CD4-positive, alpha-beta memory T cell (primary cell): ENCODE measurements at regions not wholly inside any gene's neighbourhood (a gene's known extent, or its start where the extent isn't known, plus 50 kb on each side); places are given as distances from the start of the nearest gene placed in this dataset.
"Not testable (repeated sequence)": the region's sequence is repeated elsewhere in the genome, so short reads cannot be mapped to it uniquely, and the experiment has no call there.

Experiments used
- CTCF ChIA-PET: fragments of 350-600 bp; sonication (Branson Sonifier 250); formaldehyde crosslinking; loops from one replicate; lab custom pipeline; 2021; ENCODE audit warnings: inconsistent platforms; ENCODE audit not compliant: partially characterized antibody; lab: Charles Lee
- POLR2A ChIA-PET: fragments of 350-600 bp; sonication (Branson Sonifier 250); formaldehyde crosslinking; loops from one replicate; lab custom pipeline; 2021; ENCODE audit not compliant: partially characterized antibody; lab: Charles Lee
- DNase-seq, 5 donors: peaks; one replicate each; pipeline versions ENCODE4 v3.0.0 to v3.0.0-alpha.2; 2020 to 2022; ENCODE audit warnings: mixed read lengths in 1 of 5
- H3K27ac ChIP-seq: one replicate; pipeline ENCODE4 v1.7.0; 2013; ENCODE audit warnings: low read depth, low read length
- H3K27me3 ChIP-seq: 2 replicates; pipeline ENCODE4 v1.7.0; 2013; ENCODE audit warnings: mild to moderate bottlenecking, low read length, moderate library complexity; ENCODE audit not compliant: insufficient read depth
- H3K36me3 ChIP-seq: 2 replicates; pipeline ENCODE4 v1.7.0; 2013; ENCODE audit warnings: mild to moderate bottlenecking, low read length, moderate library complexity; ENCODE audit not compliant: insufficient read depth
- H3K4me1 ChIP-seq: 2 replicates; pipeline ENCODE4 v1.7.0; 2013; ENCODE audit warnings: mild to moderate bottlenecking, low read length, moderate library complexity; ENCODE audit not compliant: insufficient read depth
- H3K4me3 ChIP-seq, 2 donors: one replicate each; pipeline ENCODE4 v1.7.0; 2013; ENCODE audit warnings: low read length in 2 of 2, mild to moderate bottlenecking in 1 of 2
- H3K9me3 ChIP-seq, 2 donors: one replicate each; pipeline ENCODE4 v1.7.0; 2013; ENCODE audit warnings: low read length in 2 of 2, control low read depth in 1 of 2; ENCODE audit not compliant: control insufficient read depth in 1 of 2
- H3K27ac Mint-ChIP-seq, 7 donors: one replicate each; pipeline ENCODE4 v1.8.0; 2020 to 2021; ENCODE audit warnings: mixed read lengths in 7 of 7, mild to moderate bottlenecking in 6 of 7, inconsistent platforms in 3 of 7, moderate library complexity in 3 of 7
- H3K27me3 Mint-ChIP-seq, 2 donors: one replicate each; pipeline ENCODE4 v1.8.0; 2020 to 2021; ENCODE audit warnings: mixed read lengths in 2 of 2
- H3K36me3 Mint-ChIP-seq, 2 donors: one replicate each; pipeline ENCODE4 v1.8.0; 2020 to 2021; ENCODE audit warnings: mixed read lengths in 2 of 2, inconsistent platforms in 1 of 2, mild to moderate bottlenecking in 1 of 2
- H3K4me1 Mint-ChIP-seq, 4 donors: one replicate each; pipeline ENCODE4 v1.8.0; 2020 to 2021; ENCODE audit warnings: mixed read lengths in 4 of 4, mild to moderate bottlenecking in 1 of 4
- H3K4me3 Mint-ChIP-seq, 8 donors: one replicate each; pipeline ENCODE4 v1.8.0; 2020 to 2021; ENCODE audit warnings: mixed read lengths in 8 of 8, mild to moderate bottlenecking in 7 of 8, moderate library complexity in 6 of 8, inconsistent platforms in 3 of 8
- H3K9me3 Mint-ChIP-seq, 8 donors: one replicate each; pipeline ENCODE4 v1.8.0; 2020 to 2021; ENCODE audit warnings: mixed read lengths in 8 of 8, mild to moderate bottlenecking in 5 of 8, inconsistent platforms in 3 of 8, moderate library complexity in 1 of 8
- intact Hi-C: fragments of 100-400 bp; cut with micrococcal nuclease; formaldehyde crosslinking; loops from one replicate; pipeline ENCODE4 v1.15.1; 2023

DNA sequence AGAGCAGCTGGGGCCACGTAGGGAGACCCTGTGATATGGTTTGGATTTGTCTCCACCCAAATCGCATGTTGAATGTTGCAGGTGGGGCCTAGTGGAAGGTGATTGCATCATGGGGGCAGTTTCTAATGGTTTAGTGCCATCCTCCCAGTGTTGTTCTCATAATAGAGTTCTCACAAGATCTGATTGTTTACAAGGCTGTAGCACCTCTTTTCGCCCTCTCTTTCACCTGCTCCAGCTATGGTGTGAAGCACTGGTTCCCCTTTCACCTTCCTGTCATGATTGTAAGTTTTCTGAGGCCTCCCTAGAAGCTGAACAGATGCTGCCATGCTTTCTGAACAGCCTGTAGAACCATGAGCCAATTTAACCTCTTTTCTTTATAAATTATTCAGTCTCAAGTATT is 198.9 kb upstream of the CBLB start:
- Mint-ChIP-seq H3K9me3 (peaks cover 0 to 17% (median 1%) of the 10 kb centered on the region in 8 donors), H3K27me3 (no peaks in the 10 kb centered on the region), H3K36me3 (peaks cover 0 to 3% of the 10 kb centered on the region in 2 donors), H3K27ac (peak overlapping the region in 1 of 7 donors; percentile 65), H3K4me3 (no peak overlapping the region), H3K4me1 (peaks cover 8 to 9% (median 9%) of the 10 kb centered on the region in 4 donors)
- no peaks in the 10 kb centered on the region for H3K4me1 ChIP-seq
- no peak overlapping the region for H3K4me3 ChIP-seq
- intact Hi-C loops, result no loop called here
- H3K27me3 ChIP-seq, result no peaks in the 10 kb centered on the region
- H3K9me3 ChIP-seq, result no peaks in the 10 kb centered on the region
- no peaks in the 10 kb centered on the region for H3K36me3 ChIP-seq
- CTCF ChIA-PET, result no interaction called here
- POLR2A ChIA-PET, result no interaction called here
- H3K27ac ChIP-seq, result no peak overlapping the region
- no peak for DNase-seq

DNA sequence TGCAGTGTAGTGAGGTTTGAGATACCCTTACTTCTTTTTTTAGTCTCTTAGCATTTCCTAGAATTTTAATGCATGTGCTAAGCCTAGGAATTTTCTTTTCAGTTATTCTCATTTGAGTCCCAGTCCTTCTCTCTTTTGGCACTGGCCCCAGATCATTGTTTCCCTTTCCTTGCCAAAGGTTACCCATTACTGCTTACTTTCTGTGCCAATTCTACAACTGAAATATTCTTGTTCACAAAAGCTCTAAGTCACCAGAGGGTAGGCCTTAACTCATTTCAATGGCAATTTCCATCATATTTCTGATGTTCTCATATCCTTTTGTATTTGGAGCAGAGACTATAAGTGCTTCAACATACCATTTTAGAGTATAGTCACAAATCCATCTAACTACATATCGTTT is 199.6 kb upstream of the CBLB start:
- ChIA-PET POLR2A (no interaction called here), CTCF (no interaction called here)
- H3K27ac Mint-ChIP-seq, result peak overlapping the region in 1 of 7 donors; percentile 82
- peaks cover 0 to 13% (median under 1%) of the 10 kb centered on the region in 8 donors for H3K9me3 Mint-ChIP-seq
- DNase-seq, result no peak
- H3K36me3 Mint-ChIP-seq, result peaks cover 0 to 3% of the 10 kb centered on the region in 2 donors
- H3K4me3 Mint-ChIP-seq, result peak overlapping the region in 2 of 8 donors; percentile 6 to 45
- Histone ChIP-seq H3K4me1 (no peaks in the 10 kb centered on the region), H3K9me3 (no peaks in the 10 kb centered on the region), H3K36me3 (no peaks in the 10 kb centered on the region), H3K27ac (no peak overlapping the region), H3K27me3 (no peaks in the 10 kb centered on the region), H3K4me3 (no peak overlapping the region)
- H3K27me3 Mint-ChIP-seq, result no peaks in the 10 kb centered on the region
- intact Hi-C loops, result no loop called here
- peaks cover 8 to 9% (median 9%) of the 10 kb centered on the region in 4 donors for H3K4me1 Mint-ChIP-seq

- no peaks in the 10 kb centered on the region for H3K27me3 Mint-ChIP-seq
- H3K9me3 ChIP-seq, result no peaks in the 10 kb centered on the region
- no peaks in the 10 kb centered on the region for H3K36me3 ChIP-seq
- H3K27ac ChIP-seq, result no peak overlapping the region
- H3K4me1 Mint-ChIP-seq, result peaks cover 8 to 9% (median 9%) of the 10 kb centered on the region in 4 donors
- H3K4me1 ChIP-seq, result no peaks in the 10 kb centered on the region
- POLR2A ChIA-PET, result no interaction called here
- peak in 4 of 5 donors; percentile 1 to 11 (median 6) for DNase-seq
- H3K27ac Mint-ChIP-seq, result peak overlapping the region in 2 of 7 donors; percentile 6 to 16
- no peak overlapping the region for H3K4me3 ChIP-seq
- peaks cover 0 to 9% (median 0%) of the 10 kb centered on the region in 8 donors for H3K9me3 Mint-ChIP-seq
- peaks cover 0 to 2% of the 10 kb centered on the region in 2 donors for H3K36me3 Mint-ChIP-seq
- peak overlapping the region in 4 of 8 donors; percentile 2 to 45 (median 26) for H3K4me3 Mint-ChIP-seq
- intact Hi-C loops, result no loop called here
- CTCF ChIA-PET, result no interaction called here
- no peaks in the 10 kb centered on the region for H3K27me3 ChIP-seq
Measured at GRCh38 chr3:106068795-106069194, 200.0 kb upstream of the CBLB start.

- Histone ChIP-seq H3K4me3 (no peak overlapping the region), H3K4me1 (no peaks in the 10 kb centered on the region), H3K9me3 (no peaks in the 10 kb centered on the region), H3K27ac (no peak overlapping the region), H3K36me3 (no peaks in the 10 kb centered on the region), H3K27me3 (no peaks in the 10 kb centered on the region)
- Mint-ChIP-seq H3K36me3 (no peaks in the 10 kb centered on the region), H3K27me3 (no peaks in the 10 kb centered on the region), H3K4me3 (no peak overlapping the region), H3K9me3 (peaks cover 0 to 2% (median 0%) of the 10 kb centered on the region in 8 donors), H3K27ac (no peak overlapping the region), H3K4me1 (peaks cover 8 to 9% (median 9%) of the 10 kb centered on the region in 4 donors)
- POLR2A ChIA-PET, result no interaction called here
- no peak for DNase-seq
- CTCF ChIA-PET, result no interaction called here
- intact Hi-C loops, result no loop called here
Measured at GRCh38 chr3:106070187-106070586, 201.4 kb upstream of the CBLB start.

DNA sequence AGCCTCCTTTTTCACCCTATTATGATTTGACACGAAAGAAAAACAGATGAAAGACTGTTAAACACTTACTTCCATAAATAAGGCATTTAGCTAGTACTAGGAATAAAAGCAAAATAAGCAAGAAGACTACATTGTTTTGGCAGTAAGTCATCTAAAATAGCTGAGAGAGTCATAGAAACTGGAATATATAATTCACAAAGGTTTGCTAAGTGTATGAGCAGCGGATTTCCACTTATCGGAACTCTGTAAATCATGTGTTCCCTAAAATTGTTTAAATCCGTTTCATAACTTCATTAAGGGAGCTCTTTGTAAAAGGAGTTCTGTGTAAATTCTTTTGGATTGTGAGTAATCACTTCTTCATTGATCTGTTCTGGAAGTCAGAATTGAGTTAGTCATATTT is 202.5 kb upstream of the CBLB start:
- no peaks in the 10 kb centered on the region for H3K36me3 ChIP-seq
- ChIA-PET POLR2A (no interaction called here), CTCF (no interaction called here)
- H3K27me3 ChIP-seq, result no peaks in the 10 kb centered on the region
- intact Hi-C loops, result no loop called here
- Mint-ChIP-seq H3K27me3 (no peaks in the 10 kb centered on the region), H3K9me3 (peaks cover 0 to 2% (median 0%) of the 10 kb centered on the region in 8 donors), H3K27ac (no peak overlapping the region), H3K36me3 (no peaks in the 10 kb centered on the region), H3K4me1 (peaks cover 9% of the 10 kb centered on the region in 4 donors), H3K4me3 (no peak overlapping the region)
- no peak for DNase-seq
- no peaks in the 10 kb centered on the region for H3K4me1 ChIP-seq
- H3K4me3 ChIP-seq, result no peak overlapping the region
- H3K9me3 ChIP-seq, result no peaks in the 10 kb centered on the region
- no peak overlapping the region for H3K27ac ChIP-seq

DNA sequence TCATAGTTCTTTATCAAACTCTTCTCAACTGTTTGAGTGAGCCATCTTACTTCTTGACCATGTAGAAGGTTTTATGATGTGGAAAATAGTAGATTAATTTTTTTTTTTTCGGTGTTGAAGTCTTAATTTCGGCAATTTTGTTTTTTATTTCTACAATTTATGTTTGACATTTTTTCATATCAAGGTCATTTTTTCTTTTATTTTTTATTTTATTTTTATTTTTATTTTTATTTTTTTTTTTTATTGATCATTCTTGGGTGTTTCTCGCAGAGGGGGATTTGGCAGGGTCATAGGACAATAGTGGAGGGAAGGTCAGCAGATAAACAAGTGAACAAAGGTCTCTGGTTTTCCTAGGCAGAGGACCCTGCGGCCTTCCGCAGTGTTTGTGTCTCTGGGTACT is 203.8 kb upstream of the CBLB start:
- H3K27me3 ChIP-seq, H3K4me1 Mint-ChIP-seq, H3K9me3 ChIP-seq, H3K27me3 Mint-ChIP-seq, H3K36me3 ChIP-seq, H3K9me3 Mint-ChIP-seq, H3K4me1 ChIP-seq, intact Hi-C loops, H3K27ac Mint-ChIP-seq, H3K36me3 Mint-ChIP-seq, H3K4me3 Mint-ChIP-seq, H3K27ac ChIP-seq, H3K4me3 ChIP-seq, POLR2A ChIA-PET, CTCF ChIA-PET, DNase-seq: not testable (repeated sequence)

GRCh38 chr3:106073806-106074205 is 205.0 kb upstream of the CBLB start:
- H3K9me3 Mint-ChIP-seq, H3K36me3 Mint-ChIP-seq, DNase-seq, H3K4me1 ChIP-seq, H3K9me3 ChIP-seq, POLR2A ChIA-PET, CTCF ChIA-PET, H3K4me3 ChIP-seq, H3K27ac ChIP-seq, H3K4me3 Mint-ChIP-seq, H3K27ac Mint-ChIP-seq, H3K27me3 ChIP-seq, H3K27me3 Mint-ChIP-seq, H3K4me1 Mint-ChIP-seq, intact Hi-C loops, H3K36me3 ChIP-seq: not testable (repeated sequence)

- POLR2A ChIA-PET, H3K27ac ChIP-seq, H3K4me3 Mint-ChIP-seq, DNase-seq, CTCF ChIA-PET, H3K36me3 ChIP-seq, H3K36me3 Mint-ChIP-seq, H3K4me3 ChIP-seq, intact Hi-C loops, H3K27me3 Mint-ChIP-seq, H3K9me3 Mint-ChIP-seq, H3K4me1 ChIP-seq, H3K4me1 Mint-ChIP-seq, H3K9me3 ChIP-seq, H3K27ac Mint-ChIP-seq, H3K27me3 ChIP-seq: not testable (repeated sequence)
Measured at GRCh38 chr3:106075731-106076130, 206.9 kb upstream of the CBLB start.
